IMR-90 (cell line): ENCODE measurements at regions not wholly inside any gene's neighbourhood (a gene's known extent, or its start where the extent isn't known, plus 50 kb on each side); places are given as distances from the start of the nearest gene placed in this dataset.

Experiments used
- ATAC-seq: fragments of 200-7000 bp; cut with Tn5 transposase; 2 replicates; pipeline ENCODE4 v1.9.1; 2020; ENCODE audit warnings: low read depth, mild to moderate bottlenecking, moderate library complexity
- BruUV-seq: library from RNA; stranded (reverse); fragments of 400-500 nt; replicated peaks from 2 replicates; lab custom pipeline; 2021; lab: Mats Ljungman, UMichigan
- CTCF ChIA-PET: fragments of 300-600 bp; formaldehyde crosslinking; extraction: SDS; loops from one replicate; lab custom pipeline; 2021; ENCODE audit warnings: antibody characterized with exemption; lab: Yijun Ruan, JAX
- POLR2A ChIA-PET: fragments of 300-600 bp; sonication (Branson Sonifier 250); formaldehyde crosslinking; loops from one replicate; lab custom pipeline; 2022; ENCODE audit warnings: antibody characterized with exemption; ENCODE audit not compliant: unreplicated experiment; lab: Charles Lee
- DNase-seq: peaks from one replicate; pipeline ENCODE4 v3.0.0; 2013
- H2AFZ ChIP-seq: replicated peaks from 2 replicates; pipeline ENCODE3; 2013; ENCODE audit warnings: low read length, mild to moderate bottlenecking; ENCODE audit not compliant: poor library complexity
- H2AK5ac ChIP-seq: 2 replicates; pipeline ENCODE4 v1.6.1; 2013; ENCODE audit warnings: low read depth, low read length, inconsistent platforms
- H2AK9ac ChIP-seq: replicated peaks from 2 replicates; pipeline ENCODE3; 2013; ENCODE audit warnings: mild to moderate bottlenecking, low read depth, low read length, moderate library complexity; ENCODE audit not compliant: poor library complexity
- H2BK120ac ChIP-seq: 2 replicates; pipeline ENCODE4 v1.6.1; 2013; ENCODE audit warnings: low read depth, low read length, inconsistent platforms
- H2BK15ac ChIP-seq: 3 replicates; pipeline ENCODE4 v1.6.1; 2013; ENCODE audit warnings: low read depth, low read length, inconsistent platforms
- H2BK20ac ChIP-seq: 2 replicates; pipeline ENCODE4 v1.6.1; 2013; ENCODE audit warnings: low read depth, mild to moderate bottlenecking, inconsistent platforms, low read length, moderate library complexity
- H2BK5ac ChIP-seq: 2 replicates; pipeline ENCODE4 v1.6.1; 2013; ENCODE audit warnings: mild to moderate bottlenecking, low read depth, low read length, inconsistent platforms; ENCODE audit not compliant: poor library complexity, severe bottlenecking
- H3K14ac ChIP-seq: replicated peaks from 2 replicates; pipeline ENCODE4 v1.6.1; 2013; ENCODE audit warnings: low read depth, low read length, inconsistent platforms
- H3K18ac ChIP-seq: 2 replicates; pipeline ENCODE4 v1.6.1; 2013; ENCODE audit warnings: low read depth, low read length, control low read depth
- H3K23ac ChIP-seq: 2 replicates; pipeline ENCODE4 v1.6.1; 2013; ENCODE audit warnings: low read depth, low read length, inconsistent platforms
- H3K27ac ChIP-seq: 2 replicates; pipeline ENCODE4 v1.5.1; 2013; ENCODE audit warnings: mild to moderate bottlenecking, control low read depth, low read length; ENCODE audit not compliant: insufficient read depth
- H3K27me3 ChIP-seq: 2 replicates; pipeline ENCODE4 v1.6.1; 2013; ENCODE audit warnings: low read length; ENCODE audit not compliant: control insufficient read depth, insufficient read depth
- H3K36me3 ChIP-seq: 2 replicates; pipeline ENCODE4 v1.6.1; 2013; ENCODE audit warnings: low read length, mixed read lengths; ENCODE audit not compliant: control insufficient read depth, insufficient read depth
- H3K4ac ChIP-seq: 2 replicates; pipeline ENCODE4 v1.6.1; 2013; ENCODE audit warnings: low read depth, low read length, inconsistent platforms
- H3K4me1 ChIP-seq: 2 replicates; pipeline ENCODE4 v1.6.1; 2013; ENCODE audit warnings: low read length, mixed read lengths; ENCODE audit not compliant: control insufficient read depth, insufficient read depth
- H3K4me2 ChIP-seq: 2 replicates; pipeline ENCODE4 v1.6.1; 2013; ENCODE audit warnings: low read depth, mild to moderate bottlenecking, control low read depth, low read length, moderate library complexity
- H3K4me3 ChIP-seq: 2 replicates; pipeline ENCODE4 v1.5.1; 2013; ENCODE audit warnings: low read depth, mild to moderate bottlenecking, control low read depth, low read length, moderate library complexity; ENCODE audit not compliant: insufficient read depth
- H3K56ac ChIP-seq: 2 replicates; pipeline ENCODE4 v1.6.1; 2013; ENCODE audit warnings: low read length, inconsistent platforms; ENCODE audit not compliant: insufficient read depth; ENCODE audit errors: extremely low read depth
- H3K79me1 ChIP-seq, 2 experiments: 2 replicates each; pipeline ENCODE4 v1.6.1; 2013; ENCODE audit warnings: low read length in 2 of 2, inconsistent platforms in 1 of 2, low read depth in 1 of 2
- H3K9ac ChIP-seq: 2 replicates; pipeline ENCODE4 v1.6.1; 2013; ENCODE audit warnings: low read depth, low read length, control low read depth
- H3K9me1 ChIP-seq: 2 replicates; pipeline ENCODE4 v1.6.1; 2013; ENCODE audit warnings: low read length, inconsistent platforms; ENCODE audit not compliant: insufficient read depth
- H3K9me3 ChIP-seq: 2 replicates; pipeline ENCODE4 v1.6.1; 2013; ENCODE audit warnings: low read length; ENCODE audit not compliant: control insufficient read depth, insufficient read depth
- H4K20me1 ChIP-seq: 2 replicates; pipeline ENCODE4 v1.6.1; 2013; ENCODE audit warnings: low read length, inconsistent platforms; ENCODE audit not compliant: insufficient read depth
- H4K5ac ChIP-seq: 2 replicates; pipeline ENCODE4 v1.6.1; 2013; ENCODE audit warnings: mild to moderate bottlenecking, low read depth, low read length, control low read depth
- H4K8ac ChIP-seq, 2 experiments: 2 replicates each; pipeline ENCODE4 v1.6.1; 2013; ENCODE audit warnings: low read depth in 2 of 2, low read length in 2 of 2, control low read depth in 1 of 2, inconsistent platforms in 1 of 2
- H4K91ac ChIP-seq: 2 replicates; pipeline ENCODE4 v1.6.1; 2013; ENCODE audit warnings: low read depth, low read length, inconsistent platforms; ENCODE audit not compliant: insufficient read depth
- CHD1 ChIP-seq: IDR thresholded peaks from 2 replicates; pipeline ENCODE4 v1.6.1; 2012; ENCODE audit warnings: low read depth, low read length, improper control_type of control experiment
- MAZ ChIP-seq: IDR thresholded peaks from 2 replicates; pipeline ENCODE4 v1.6.1; 2012; ENCODE audit warnings: low read depth, mild to moderate bottlenecking, low read length, improper control_type of control experiment, moderate library complexity, borderline replicate concordance
- MXI1 ChIP-seq: IDR thresholded peaks from 2 replicates; pipeline ENCODE4 v1.6.1; 2012; ENCODE audit warnings: low read depth, mild to moderate bottlenecking, low read length, moderate library complexity, borderline replicate concordance
- RFX5 ChIP-seq: IDR thresholded peaks from 2 replicates; pipeline ENCODE4 v1.8.0; 2012; ENCODE audit warnings: low read depth, mild to moderate bottlenecking, low read length, moderate library complexity
- SMC3 ChIP-seq: fragments of 150-350 bp; IDR thresholded peaks from 2 replicates; pipeline ENCODE4 v1.6.1; 2016; ENCODE audit warnings: low read depth, mild to moderate bottlenecking, antibody characterized with exemption, low read length, moderate library complexity
- WGBS, 2 experiments: methylation state at CpG; one replicate each; pipeline versions ENCODE4 v1.1.5 to v1.1.7; 2013; ENCODE audit warnings: missing lambda C conversion rate in 2 of 2; ENCODE audit not compliant: insufficient read length in 1 of 2; ENCODE audit errors: extremely low coverage in 2 of 2; 5-methylcytosine and 5-hydroxymethylcytosine counted together
- dilution Hi-C: fragments of 300-500 bp; cut with HindIII; formaldehyde crosslinking; loops from one replicate; pipeline ENCODE4 v1.14.3; 2018; ENCODE audit warnings: low sequenced_read_pairs; ENCODE audit not compliant: unreplicated experiment
- in situ Hi-C: fragments of 300-500 bp; cut with MboI; formaldehyde crosslinking; loops from 3 replicates; pipeline ENCODE4 v1.14.3; 2019; ENCODE audit warnings: low sequenced_read_pairs, inconsistent platforms, mixed read lengths
- intact Hi-C: fragments of 100-400 bp; cut with micrococcal nuclease; formaldehyde crosslinking; loops from 2 replicates; pipeline ENCODE4 v1.10.0; 2022
- TF ChIP-seq, protein P1 (sequence below): fragments of 150-350 bp; IDR thresholded peaks from 2 replicates; pipeline ENCODE4 v1.6.1; 2016; ENCODE audit warnings: low read depth, mild to moderate bottlenecking, low read length, moderate library complexity, borderline replicate concordance
- TF ChIP-seq, protein P2 (sequence below): fragments of 150-350 bp; IDR thresholded peaks from 2 replicates; pipeline ENCODE4 v1.6.1; 2017; ENCODE audit warnings: mild to moderate bottlenecking, antibody characterized with exemption, low read length, low read depth

DNA sequence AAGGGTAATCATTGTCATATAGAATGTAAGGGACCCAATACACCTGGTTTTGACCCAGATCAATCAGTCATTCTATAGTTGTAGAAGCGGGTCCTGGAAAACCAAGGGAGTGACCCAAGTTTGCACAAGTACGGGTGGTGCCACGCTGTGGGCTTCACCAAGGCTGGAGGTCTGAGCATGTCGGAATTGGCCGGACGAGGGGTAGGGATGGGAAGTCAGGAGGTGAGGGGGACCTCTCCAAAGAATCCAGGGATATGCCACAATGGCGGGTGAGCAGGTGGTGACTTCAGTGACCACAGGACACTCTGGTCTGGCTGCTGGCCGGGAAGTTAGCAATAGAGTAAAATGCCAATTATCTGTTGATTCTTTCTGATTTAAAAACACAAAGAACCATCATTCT is 186.6 kb upstream of the FOXQ1 start:
- Histone ChIP-seq H3K9me3 (no peaks in the 10 kb centered on the region), H3K27me3 (peaks cover 6% of the 10 kb centered on the region), H3K4me1 (no peaks in the 10 kb centered on the region; the same call in 1 of the 2 replicates), H2AK5ac (no peak overlapping the region), H3K9me1 (no peaks in the 10 kb centered on the region), H3K36me3 (no peaks in the 10 kb centered on the region), H3K56ac (no peak overlapping the region), H4K8ac (no peak overlapping the region), H2BK120ac (no peak overlapping the region), H3K4me3 (no peak overlapping the region), H2AFZ (no peak overlapping the region), H4K5ac (no peak overlapping the region), H2BK20ac (no peak overlapping the region), H4K91ac (no peak overlapping the region), H2AK9ac (no peak overlapping the region), H3K14ac (no peak overlapping the region), H2BK15ac (no peak overlapping the region), H3K23ac (no peak overlapping the region), H2BK5ac (no peak overlapping the region), H4K20me1 (no peaks in the 10 kb centered on the region), H3K79me1 (no peaks in the 10 kb centered on the region), H3K18ac (no peak overlapping the region), H3K9ac (no peak overlapping the region), H3K4me2 (no peak overlapping the region), H3K27ac (no peak overlapping the region), H3K4ac (no peak overlapping the region)
- intact Hi-C loops (no loop called here), dilution Hi-C loops (no loop called here), in situ Hi-C loops (no loop called here)
- ChIA-PET POLR2A (no interaction called here), CTCF (no interaction called here)
- TF ChIP-seq MAZ (no peak), RFX5 (no peak), SMC3 (no peak), CHD1 (no peak), MXI1 (no peak)
- TF ChIP-seq, protein P1, sequence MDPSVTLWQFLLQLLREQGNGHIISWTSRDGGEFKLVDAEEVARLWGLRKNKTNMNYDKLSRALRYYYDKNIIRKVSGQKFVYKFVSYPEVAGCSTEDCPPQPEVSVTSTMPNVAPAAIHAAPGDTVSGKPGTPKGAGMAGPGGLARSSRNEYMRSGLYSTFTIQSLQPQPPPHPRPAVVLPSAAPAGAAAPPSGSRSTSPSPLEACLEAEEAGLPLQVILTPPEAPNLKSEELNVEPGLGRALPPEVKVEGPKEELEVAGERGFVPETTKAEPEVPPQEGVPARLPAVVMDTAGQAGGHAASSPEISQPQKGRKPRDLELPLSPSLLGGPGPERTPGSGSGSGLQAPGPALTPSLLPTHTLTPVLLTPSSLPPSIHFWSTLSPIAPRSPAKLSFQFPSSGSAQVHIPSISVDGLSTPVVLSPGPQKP: no peak
- TF ChIP-seq, protein P2, sequence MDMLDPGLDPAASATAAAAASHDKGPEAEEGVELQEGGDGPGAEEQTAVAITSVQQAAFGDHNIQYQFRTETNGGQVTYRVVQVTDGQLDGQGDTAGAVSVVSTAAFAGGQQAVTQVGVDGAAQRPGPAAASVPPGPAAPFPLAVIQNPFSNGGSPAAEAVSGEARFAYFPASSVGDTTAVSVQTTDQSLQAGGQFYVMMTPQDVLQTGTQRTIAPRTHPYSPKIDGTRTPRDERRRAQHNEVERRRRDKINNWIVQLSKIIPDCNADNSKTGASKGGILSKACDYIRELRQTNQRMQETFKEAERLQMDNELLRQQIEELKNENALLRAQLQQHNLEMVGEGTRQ: no peak
- DNase-seq (no peak), ATAC-seq (no peak)
- BruUV-seq: no TSS peak
- 100% methylated on average over 4 of the region's 8 CpGs; no CpG with 5 or more reads in 1 of the 2 experiments for WGBS, 2 experiments
